Osteocyte (in vitro differentiated cells): ENCODE measurements at regions not wholly inside any gene's neighbourhood (a gene's known extent, or its start where the extent isn't known, plus 50 kb on each side); places are given as distances from the start of the nearest gene placed in this dataset.

Experiments
- DNase-seq: peaks from one replicate; pipeline ENCODE4 v3.0.0; 2021; ENCODE audit warnings: mixed read lengths; ENCODE audit not compliant: unreplicated experiment; ENCODE audit errors: extremely low spot score
- H3K27ac Mint-ChIP-seq: one replicate; pipeline ENCODE4 v1.8.0; 2021; ENCODE audit warnings: mild to moderate bottlenecking, mixed read lengths; ENCODE audit not compliant: unreplicated experiment
- H3K27me3 Mint-ChIP-seq: one replicate; pipeline ENCODE4 v1.8.0; 2021; ENCODE audit warnings: mixed read lengths; ENCODE audit not compliant: unreplicated experiment
- H3K36me3 Mint-ChIP-seq: one replicate; pipeline ENCODE4 v1.8.0; 2021; ENCODE audit warnings: mixed read lengths; ENCODE audit not compliant: unreplicated experiment
- H3K4me1 Mint-ChIP-seq: one replicate; pipeline ENCODE4 v1.8.0; 2021; ENCODE audit warnings: mixed read lengths; ENCODE audit not compliant: unreplicated experiment
- H3K4me3 Mint-ChIP-seq: one replicate; pipeline ENCODE4 v1.8.0; 2021; ENCODE audit warnings: mild to moderate bottlenecking, moderate library complexity, mixed read lengths; ENCODE audit not compliant: unreplicated experiment
- H3K9me3 Mint-ChIP-seq: one replicate; pipeline ENCODE4 v1.8.0; 2021; ENCODE audit warnings: mixed read lengths; ENCODE audit not compliant: unreplicated experiment
- CTCF ChIP-seq: fragments of 200-600 bp; sonication (generic); IDR thresholded peaks from 2 replicates; pipeline ENCODE4 v1.5.0; 2021; ENCODE audit warnings: antibody characterized with exemption, mild to moderate bottlenecking, moderate library complexity

- Mint-ChIP-seq H3K27ac (no peak overlapping the region), H3K27me3 (no peaks in the 10 kb centered on the region), H3K9me3 (peaks cover 18% of the 10 kb centered on the region), H3K4me1 (no peaks in the 10 kb centered on the region), H3K4me3 (no peak overlapping the region), H3K36me3 (no peaks in the 10 kb centered on the region)
- no peak for TF ChIP-seq CTCF
- no peak for DNase-seq
Observed at GRCh38 chr4:126250006-126250405, 935.3 kb downstream of the FAT4 start.

- DNase-seq = no peak
- Mint-ChIP-seq H3K27ac (no peak overlapping the region), H3K4me3 (no peak overlapping the region), H3K36me3 (no peaks in the 10 kb centered on the region), H3K4me1 (peaks cover 5% of the 10 kb centered on the region), H3K9me3 (peaks cover 11% of the 10 kb centered on the region), H3K27me3 (no peaks in the 10 kb centered on the region)
- TF ChIP-seq CTCF = no peak
Observed at GRCh38 chr4:126251169-126251568, 936.4 kb downstream of the FAT4 start.

GRCh38 chr4:126262665-126263064 lies 947.9 kb downstream of the FAT4 start:
- DNase-seq = no peak
- Mint-ChIP-seq H3K4me1 (peaks cover 10% of the 10 kb centered on the region), H3K36me3 (no peaks in the 10 kb centered on the region), H3K27ac (no peak overlapping the region), H3K4me3 (no peak overlapping the region), H3K27me3 (no peaks in the 10 kb centered on the region), H3K9me3 (no peaks in the 10 kb centered on the region)
- TF ChIP-seq CTCF = no peak

DNA sequence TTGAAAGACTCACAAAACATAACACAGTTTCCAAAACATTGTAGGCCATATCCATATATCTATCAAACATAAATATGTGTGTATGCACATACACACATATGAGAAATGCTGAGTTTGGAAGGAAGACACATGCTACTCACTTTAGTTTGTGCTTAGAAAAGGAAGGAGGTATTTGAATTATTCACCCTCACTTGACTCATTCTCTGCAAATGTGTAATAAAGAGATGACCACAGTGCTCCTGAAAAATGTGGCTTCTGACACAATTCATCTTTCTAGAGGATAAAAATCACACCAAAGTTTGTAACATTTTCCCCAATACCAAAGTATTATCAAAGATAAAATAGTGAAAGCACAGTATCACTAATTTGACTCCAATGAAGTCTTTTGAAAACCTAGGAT lies 950.1 kb downstream of the FAT4 start:
- no peaks in the 10 kb centered on the region for H3K9me3 Mint-ChIP-seq
- no peaks in the 10 kb centered on the region for H3K27me3 Mint-ChIP-seq
- no peak overlapping the region for H3K27ac Mint-ChIP-seq
- DNase-seq = no peak
- no peaks in the 10 kb centered on the region for H3K36me3 Mint-ChIP-seq
- H3K4me3 Mint-ChIP-seq = no peak overlapping the region
- H3K4me1 Mint-ChIP-seq = peaks cover 13% of the 10 kb centered on the region
- TF ChIP-seq CTCF = no peak

- peaks cover 13% of the 10 kb centered on the region for H3K4me1 Mint-ChIP-seq
- H3K27me3 Mint-ChIP-seq = no peaks in the 10 kb centered on the region
- H3K9me3 Mint-ChIP-seq = no peaks in the 10 kb centered on the region
- no peak overlapping the region for H3K27ac Mint-ChIP-seq
- H3K36me3 Mint-ChIP-seq = no peaks in the 10 kb centered on the region
- no peak for TF ChIP-seq CTCF
- no peak overlapping the region for H3K4me3 Mint-ChIP-seq
- DNase-seq = no peak
Observed at GRCh38 chr4:126265888-126266287, 951.1 kb downstream of the FAT4 start.
